ENCODE measurements at regions not wholly inside any gene's neighbourhood (a gene's known extent, or its start where the extent isn't known, plus 50 kb on each side); places are given as distances from the start of the nearest gene placed in this dataset.
A peak's percentile ranks its signal among the peaks of the same experiment; 100 is the strongest.
"Not testable (repeated sequence)": the region's sequence is repeated elsewhere in the genome, so short reads cannot be mapped to it uniquely, and the experiment has no call there.

DNA sequence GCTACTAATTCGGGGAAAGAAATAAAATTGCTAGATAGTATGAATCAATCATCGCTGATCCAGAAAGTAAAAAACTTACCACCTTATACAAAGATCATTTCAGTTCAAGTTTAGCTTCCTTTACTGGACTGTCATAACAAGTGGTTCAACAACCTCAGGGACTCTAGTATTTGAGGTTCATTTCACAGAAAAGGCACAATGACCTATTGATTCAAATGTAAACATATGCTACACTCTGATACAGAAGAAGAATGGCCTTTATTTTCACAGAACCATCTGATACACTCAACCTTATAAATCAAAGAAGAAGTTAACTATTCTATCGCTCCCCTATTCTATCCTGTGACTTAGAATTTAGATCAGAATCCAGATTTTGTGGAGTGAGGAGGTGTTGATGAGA lies 140.8 kb upstream of the EFCAB3 start (continued):
- TF ChIP-seq NCOA2 (CRISPR knock-in tag; IDR thresholded peaks at IDR 0.05) = peak; percentile 49
- TF ChIP-seq, protein P1, sequence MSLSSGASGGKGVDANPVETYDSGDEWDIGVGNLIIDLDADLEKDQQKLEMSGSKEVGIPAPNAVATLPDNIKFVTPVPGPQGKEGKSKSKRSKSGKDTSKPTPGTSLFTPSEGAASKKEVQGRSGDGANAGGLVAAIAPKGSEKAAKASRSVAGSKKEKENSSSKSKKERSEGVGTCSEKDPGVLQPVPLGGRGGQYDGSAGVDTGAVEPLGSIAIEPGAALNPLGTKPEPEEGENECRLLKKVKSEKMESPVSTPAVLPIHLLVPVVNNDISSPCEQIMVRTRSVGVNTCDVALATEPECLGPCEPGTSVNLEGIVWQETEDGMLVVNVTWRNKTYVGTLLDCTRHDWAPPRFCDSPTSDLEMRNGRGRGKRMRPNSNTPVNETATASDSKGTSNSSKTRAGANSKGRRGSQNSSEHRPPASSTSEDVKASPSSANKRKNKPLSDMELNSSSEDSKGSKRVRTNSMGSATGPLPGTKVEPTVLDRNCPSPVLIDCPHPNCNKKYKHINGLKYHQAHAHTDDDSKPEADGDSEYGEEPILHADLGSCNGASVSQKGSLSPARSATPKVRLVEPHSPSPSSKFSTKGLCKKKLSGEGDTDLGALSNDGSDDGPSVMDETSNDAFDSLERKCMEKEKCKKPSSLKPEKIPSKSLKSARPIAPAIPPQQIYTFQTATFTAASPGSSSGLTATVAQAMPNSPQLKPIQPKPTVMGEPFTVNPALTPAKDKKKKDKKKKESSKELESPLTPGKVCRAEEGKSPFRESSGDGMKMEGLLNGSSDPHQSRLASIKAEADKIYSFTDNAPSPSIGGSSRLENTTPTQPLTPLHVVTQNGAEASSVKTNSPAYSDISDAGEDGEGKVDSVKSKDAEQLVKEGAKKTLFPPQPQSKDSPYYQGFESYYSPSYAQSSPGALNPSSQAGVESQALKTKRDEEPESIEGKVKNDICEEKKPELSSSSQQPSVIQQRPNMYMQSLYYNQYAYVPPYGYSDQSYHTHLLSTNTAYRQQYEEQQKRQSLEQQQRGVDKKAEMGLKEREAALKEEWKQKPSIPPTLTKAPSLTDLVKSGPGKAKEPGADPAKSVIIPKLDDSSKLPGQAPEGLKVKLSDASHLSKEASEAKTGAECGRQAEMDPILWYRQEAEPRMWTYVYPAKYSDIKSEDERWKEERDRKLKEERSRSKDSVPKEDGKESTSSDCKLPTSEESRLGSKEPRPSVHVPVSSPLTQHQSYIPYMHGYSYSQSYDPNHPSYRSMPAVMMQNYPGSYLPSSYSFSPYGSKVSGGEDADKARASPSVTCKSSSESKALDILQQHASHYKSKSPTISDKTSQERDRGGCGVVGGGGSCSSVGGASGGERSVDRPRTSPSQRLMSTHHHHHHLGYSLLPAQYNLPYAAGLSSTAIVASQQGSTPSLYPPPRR (CRISPR knock-in tag; IDR thresholded peaks at IDR 0.05; ENCODE audit: borderline replicate concordance) = peak; percentile 57; the same call in 1 of the 2 replicates
- peak; percentile 93 for TF ChIP-seq SOX5 (CRISPR knock-in tag; IDR thresholded peaks at IDR 0.05; ENCODE audit: borderline replicate concordance)
- TF ChIP-seq, protein P2, sequence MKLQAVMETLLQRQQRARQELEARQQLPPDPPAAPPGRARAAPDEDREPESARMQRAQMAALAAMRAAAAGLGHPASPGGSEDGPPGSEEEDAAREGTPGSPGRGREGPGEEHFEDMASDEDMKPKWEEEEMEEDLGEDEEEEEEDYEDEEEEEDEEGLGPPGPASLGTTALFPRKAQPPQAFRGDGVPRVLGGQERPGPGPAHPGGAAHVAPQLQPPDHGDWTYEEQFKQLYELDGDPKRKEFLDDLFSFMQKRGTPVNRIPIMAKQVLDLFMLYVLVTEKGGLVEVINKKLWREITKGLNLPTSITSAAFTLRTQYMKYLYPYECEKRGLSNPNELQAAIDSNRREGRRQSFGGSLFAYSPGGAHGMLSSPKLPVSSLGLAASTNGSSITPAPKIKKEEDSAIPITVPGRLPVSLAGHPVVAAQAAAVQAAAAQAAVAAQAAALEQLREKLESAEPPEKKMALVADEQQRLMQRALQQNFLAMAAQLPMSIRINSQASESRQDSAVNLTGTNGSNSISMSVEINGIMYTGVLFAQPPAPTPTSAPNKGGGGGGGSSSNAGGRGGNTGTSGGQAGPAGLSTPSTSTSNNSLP (IDR thresholded peaks at IDR 0.05; ENCODE audit: low read depth, low read length) = peak; percentile 53; the same call in 1 of the 2 replicates
- TF ChIP-seq TBX3 (IDR thresholded peaks at IDR 0.05; ENCODE audit: borderline replicate concordance) = peak; percentile 20; the same call in 1 of the 2 replicates
- peak; percentile 75 for TF ChIP-seq ONECUT2 (CRISPR knock-in tag; IDR thresholded peaks at IDR 0.05)
- not testable (repeated sequence) for TF ChIP-seq FOXP1 (IDR thresholded peaks at IDR 0.05); EP300 (CRISPR knock-in tag; IDR thresholded peaks at IDR 0.05; ENCODE audit: borderline replicate concordance)
- peak; percentile 49; the same call in 1 of the 2 replicates for TF ChIP-seq FOXP1 (CRISPR knock-in tag; IDR thresholded peaks at IDR 0.05)
- 0 out of 4 replicates have a peak, but pooled peaks of 1 of the 2 experiments have one; percentile 41 for TF ChIP-seq EP300 (IDR thresholded peaks at IDR 0.05; ENCODE audit: low read depth in 2 of 2, low read length in 2 of 2)
- peak; percentile 78 for TF ChIP-seq SKI (IDR thresholded peaks at IDR 0.05; ENCODE audit: partially characterized antibody)
- TF ChIP-seq ZKSCAN8 (CRISPR knock-in tag; IDR thresholded peaks at IDR 0.05; ENCODE audit: borderline replicate concordance) = peak; percentile 49; the same call in 1 of the 2 replicates
- TF ChIP-seq, protein P3, sequence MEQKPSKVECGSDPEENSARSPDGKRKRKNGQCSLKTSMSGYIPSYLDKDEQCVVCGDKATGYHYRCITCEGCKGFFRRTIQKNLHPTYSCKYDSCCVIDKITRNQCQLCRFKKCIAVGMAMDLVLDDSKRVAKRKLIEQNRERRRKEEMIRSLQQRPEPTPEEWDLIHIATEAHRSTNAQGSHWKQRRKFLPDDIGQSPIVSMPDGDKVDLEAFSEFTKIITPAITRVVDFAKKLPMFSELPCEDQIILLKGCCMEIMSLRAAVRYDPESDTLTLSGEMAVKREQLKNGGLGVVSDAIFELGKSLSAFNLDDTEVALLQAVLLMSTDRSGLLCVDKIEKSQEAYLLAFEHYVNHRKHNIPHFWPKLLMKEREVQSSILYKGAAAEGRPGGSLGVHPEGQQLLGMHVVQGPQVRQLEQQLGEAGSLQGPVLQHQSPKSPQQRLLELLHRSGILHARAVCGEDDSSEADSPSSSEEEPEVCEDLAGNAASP (CRISPR knock-in tag; IDR thresholded peaks at IDR 0.05; ENCODE audit: borderline replicate concordance) = peak; percentile 92

Measured in HepG2 (cell line).